Kidney (tissue), 13 donors: ENCODE measurements at regions not wholly inside any gene's neighbourhood (a gene's known extent, or its start where the extent isn't known, plus 50 kb on each side); places are given as distances from the start of the nearest gene placed in this dataset.

Experiments used
- DNase-seq, 5 donors: peaks; one replicate each; pipeline ENCODE4 v3.0.0-alpha.2; 2013 to 2020
- FAIRE-seq: peaks from 2 replicates; lab custom pipeline; 2012; peaks lifted over from hg19 to GRCh38; lab: Jason Lieb, UNC
- H3K27ac ChIP-seq, 2 donors: one replicate each; pipeline ENCODE4 v1.7.0; 2013; ENCODE audit warnings: low read depth in 2 of 2, low read length in 2 of 2, inconsistent platforms in 1 of 2
- H3K27me3 ChIP-seq: one replicate; pipeline ENCODE4 v1.7.1; 2013; ENCODE audit warnings: low read length, inconsistent platforms; ENCODE audit not compliant: control insufficient read depth, insufficient read depth
- H3K36me3 ChIP-seq, 3 donors: one replicate each; pipeline versions ENCODE4 v1.7.0 to v1.7.1; 2013; ENCODE audit warnings: low read length in 3 of 3, control low read depth in 1 of 3, inconsistent platforms in 1 of 3; ENCODE audit not compliant: insufficient read depth in 3 of 3, control insufficient read depth in 2 of 3
- H3K4me1 ChIP-seq, 3 donors: one replicate each; pipeline versions ENCODE4 v1.7.0 to v1.7.1; 2013; ENCODE audit warnings: low read length in 3 of 3, inconsistent platforms in 1 of 3, low read depth in 1 of 3; ENCODE audit not compliant: control insufficient read depth in 2 of 3, insufficient read depth in 2 of 3
- H3K4me3 ChIP-seq, 3 donors: one replicate each; pipeline versions ENCODE4 v1.7.0 to v1.8.1; 2013; ENCODE audit warnings: low read length in 3 of 3, control low read depth in 1 of 3, inconsistent platforms in 1 of 3
- H3K9ac ChIP-seq, 3 donors: one replicate each; pipeline versions ENCODE4 v1.7.0 to v1.7.1; 2013; ENCODE audit warnings: low read length in 3 of 3, control low read depth in 1 of 3, inconsistent platforms in 1 of 3
- H3K9me3 ChIP-seq, 3 donors: one replicate each; pipeline versions ENCODE4 v1.7.0 to v1.7.1; 2013; ENCODE audit warnings: low read length in 3 of 3, control low read depth in 1 of 3, inconsistent platforms in 1 of 3; ENCODE audit not compliant: control insufficient read depth in 2 of 3, insufficient read depth in 1 of 3
- CTCF ChIP-seq: IDR thresholded peaks from 3 replicates; pipeline ENCODE4 v1.5.1; 2012; ENCODE audit warnings: mild to moderate bottlenecking, moderate library complexity, borderline replicate concordance; ENCODE audit not compliant: insufficient read depth; ENCODE audit errors: extremely low read depth
- intact Hi-C: fragments of 100-400 bp; cut with DNase I; formaldehyde crosslinking; loops from one replicate; pipeline ENCODE4 v1.11.1; 2022
- donor health status: control.
- donor health status: control.
- donor health status: control.
- donor health status: control.
- donor health status: control.
- donor health status: DM: yes; HTN: yes; CAD: no.
- donor health status: Normal renal cell carcinoma (clear cell type).

GRCh38 chr1:30325999-30326398 is 397.4 kb downstream of the MATN1 start:
- Histone ChIP-seq H3K4me3 (no peak overlapping the region), H3K27me3 (no peaks in the 10 kb centered on the region), H3K27ac (no peak overlapping the region), H3K36me3 (no peaks in the 10 kb centered on the region), H3K9ac (no peak overlapping the region), H3K9me3 (no peaks in the 10 kb centered on the region), H3K4me1 (no peaks in the 10 kb centered on the region)
- DNase-seq (peak in 1 of 5 donors; percentile 40), FAIRE-seq (no peak)
- intact Hi-C loops: no loop called here
- TF ChIP-seq CTCF: no peak

GRCh38 chr1:30325085-30325935 is 398.1 kb downstream of the MATN1 start:
- intact Hi-C loops: no loop called here
- Histone ChIP-seq H3K27me3 (no peaks in the 10 kb centered on the region), H3K4me1 (no peaks in the 10 kb centered on the region), H3K27ac (no peak overlapping the region), H3K36me3 (no peaks in the 10 kb centered on the region), H3K9ac (no peak overlapping the region), H3K4me3 (no peak overlapping the region), H3K9me3 (no peaks in the 10 kb centered on the region)
- FAIRE-seq (no peak), DNase-seq (peak in 2 of 5 donors; percentile 7 to 38)
- no peak for TF ChIP-seq CTCF

GRCh38 chr1:30324251-30325084 is 398.9 kb downstream of the MATN1 start:
- TF ChIP-seq CTCF: no peak
- H3K4me1 ChIP-seq: no peaks in the 10 kb centered on the region
- FAIRE-seq (no peak), DNase-seq (no peak)
- H3K4me3 ChIP-seq: no peak overlapping the region
- no peak overlapping the region for H3K9ac ChIP-seq
- no peaks in the 10 kb centered on the region for H3K27me3 ChIP-seq
- intact Hi-C loops: no loop called here
- H3K9me3 ChIP-seq: no peaks in the 10 kb centered on the region
- H3K36me3 ChIP-seq: no peaks in the 10 kb centered on the region
- no peak overlapping the region for H3K27ac ChIP-seq
